AG09319 (cell line): ENCODE measurements at regions not wholly inside any gene's neighbourhood (a gene's known extent, or its start where the extent isn't known, plus 50 kb on each side); places are given as distances from the start of the nearest gene placed in this dataset.

Experiments used
- DNase-seq: peaks from one replicate; pipeline ENCODE4 v3.0.0-alpha.2; 2010; ENCODE audit warnings: low read depth; ENCODE audit errors: extremely low read depth
- CTCF ChIP-seq: IDR thresholded peaks from 2 replicates; pipeline ENCODE4 v1.5.1; 2011; ENCODE audit warnings: low read depth, mild to moderate bottlenecking, inconsistent platforms, low read length, moderate library complexity

- no peak for DNase-seq
- no peak for TF ChIP-seq CTCF
Measured at GRCh38 chr7:119132436-119132835, 907.9 kb downstream of the ANKRD7 start.

- TF ChIP-seq CTCF: no peak
- DNase-seq: no peak
Measured at GRCh38 chr7:119167431-119167830, 942.9 kb downstream of the ANKRD7 start.

GRCh38 chr7:119172043-119172442 is 947.5 kb downstream of the ANKRD7 start:
- TF ChIP-seq CTCF: no peak

GRCh38 chr7:119175911-119176627 is 951.6 kb downstream of the ANKRD7 start:
- no peak for DNase-seq
- peak; percentile 51 for TF ChIP-seq CTCF

More at GRCh38 chr7:119172043-119172442, 947.5 kb downstream of the ANKRD7 start:
- DNase-seq: no peak

- TF ChIP-seq CTCF: no peak
- no peak for DNase-seq
Measured at GRCh38 chr7:119177863-119178262, 953.4 kb downstream of the ANKRD7 start.

- TF ChIP-seq CTCF: no peak
- DNase-seq: no peak
Measured at GRCh38 chr7:119184124-119184788, 959.8 kb downstream of the ANKRD7 start.

GRCh38 chr7:119196183-119196582 is 971.7 kb downstream of the ANKRD7 start:
- TF ChIP-seq CTCF: no peak
- DNase-seq: no peak
